ES-I3 (cell line): ENCODE measurements at regions not wholly inside any gene's neighbourhood (a gene's known extent, or its start where the extent isn't known, plus 50 kb on each side); places are given as distances from the start of the nearest gene placed in this dataset.

Experiments
- H3K36me3 ChIP-seq: 2 replicates; pipeline ENCODE4 v1.6.1; 2013; ENCODE audit warnings: mild to moderate bottlenecking, low read length, control low read depth, moderate library complexity; ENCODE audit not compliant: insufficient read depth
- H3K4me1 ChIP-seq: 2 replicates; pipeline ENCODE4 v1.6.1; 2013; ENCODE audit warnings: mild to moderate bottlenecking, control low read depth, low read length; ENCODE audit not compliant: insufficient read depth
- H3K9ac ChIP-seq: 2 replicates; pipeline ENCODE4 v1.6.1; 2013; ENCODE audit warnings: low read depth, mild to moderate bottlenecking, low read length, moderate library complexity
- H3K9me3 ChIP-seq: 2 replicates; pipeline ENCODE4 v1.6.1; 2013; ENCODE audit warnings: mild to moderate bottlenecking, low read length, moderate library complexity; ENCODE audit not compliant: control insufficient read depth, insufficient read depth

GRCh38 chr16:65934443-65934842 is 432.0 kb upstream of the CDH5 start:
- Histone ChIP-seq H3K9ac (no peak overlapping the region), H3K4me1 (no peaks in the 10 kb centered on the region), H3K36me3 (no peaks in the 10 kb centered on the region), H3K9me3 (no peaks in the 10 kb centered on the region)

GRCh38 chr16:65933703-65934102 is 432.8 kb upstream of the CDH5 start:
- H3K9ac ChIP-seq: no peak overlapping the region
- H3K9me3 ChIP-seq: no peaks in the 10 kb centered on the region
- H3K36me3 ChIP-seq: no peaks in the 10 kb centered on the region
- H3K4me1 ChIP-seq: no peaks in the 10 kb centered on the region

- no peaks in the 10 kb centered on the region for H3K4me1 ChIP-seq
- no peaks in the 10 kb centered on the region for H3K36me3 ChIP-seq
- no peaks in the 10 kb centered on the region for H3K9me3 ChIP-seq
These were observed 434.0 kb upstream of the CDH5 start for GRCh38 chr16:65932350-65933072.

GRCh38 chr16:65922923-65923322 is 443.6 kb upstream of the CDH5 start:
- Histone ChIP-seq H3K9ac (no peak overlapping the region), H3K4me1 (no peaks in the 10 kb centered on the region), H3K36me3 (no peaks in the 10 kb centered on the region), H3K9me3 (no peaks in the 10 kb centered on the region)

More at GRCh38 chr16:65932350-65933072, 434.0 kb upstream of the CDH5 start:
- H3K9ac ChIP-seq: no peak overlapping the region

GRCh38 chr16:65919986-65920376 is 446.5 kb upstream of the CDH5 start:
- no peaks in the 10 kb centered on the region for H3K4me1 ChIP-seq
- H3K9me3 ChIP-seq: no peaks in the 10 kb centered on the region
- H3K9ac ChIP-seq: no peak overlapping the region
- H3K36me3 ChIP-seq: no peaks in the 10 kb centered on the region

GRCh38 chr16:65919145-65919985 is 447.1 kb upstream of the CDH5 start:
- no peak overlapping the region for H3K9ac ChIP-seq
- no peaks in the 10 kb centered on the region for H3K4me1 ChIP-seq
- H3K9me3 ChIP-seq: no peaks in the 10 kb centered on the region
- no peaks in the 10 kb centered on the region for H3K36me3 ChIP-seq

GRCh38 chr16:65917466-65917865 is 449.0 kb upstream of the CDH5 start:
- Histone ChIP-seq H3K4me1 (no peaks in the 10 kb centered on the region), H3K9me3 (no peaks in the 10 kb centered on the region), H3K36me3 (no peaks in the 10 kb centered on the region), H3K9ac (no peak overlapping the region)

- H3K36me3 ChIP-seq: no peaks in the 10 kb centered on the region
- H3K9ac ChIP-seq: no peak overlapping the region
- H3K4me1 ChIP-seq: no peaks in the 10 kb centered on the region
- no peaks in the 10 kb centered on the region for H3K9me3 ChIP-seq
These were observed 449.5 kb upstream of the CDH5 start for GRCh38 chr16:65916995-65917394.

GRCh38 chr16:65910291-65910690 is 456.2 kb upstream of the CDH5 start:
- Histone ChIP-seq H3K9me3 (no peaks in the 10 kb centered on the region), H3K4me1 (no peaks in the 10 kb centered on the region), H3K9ac (no peak overlapping the region), H3K36me3 (no peaks in the 10 kb centered on the region)

GRCh38 chr16:65909310-65910050 is 457.0 kb upstream of the CDH5 start:
- H3K4me1 ChIP-seq: no peaks in the 10 kb centered on the region
- H3K9ac ChIP-seq: no peak overlapping the region
- no peaks in the 10 kb centered on the region for H3K36me3 ChIP-seq
- no peaks in the 10 kb centered on the region for H3K9me3 ChIP-seq

GRCh38 chr16:65908568-65908967 is 457.9 kb upstream of the CDH5 start:
- Histone ChIP-seq H3K36me3 (no peaks in the 10 kb centered on the region), H3K9me3 (no peaks in the 10 kb centered on the region), H3K9ac (no peak overlapping the region), H3K4me1 (no peaks in the 10 kb centered on the region)

- Histone ChIP-seq H3K36me3 (no peaks in the 10 kb centered on the region), H3K9me3 (no peaks in the 10 kb centered on the region), H3K4me1 (no peaks in the 10 kb centered on the region), H3K9ac (no peak overlapping the region)
These were observed 461.2 kb upstream of the CDH5 start for GRCh38 chr16:65905331-65905730.

GRCh38 chr16:65896448-65897153 is 469.9 kb upstream of the CDH5 start:
- no peak overlapping the region for H3K9ac ChIP-seq
- H3K4me1 ChIP-seq: no peaks in the 10 kb centered on the region
- no peaks in the 10 kb centered on the region for H3K9me3 ChIP-seq
- H3K36me3 ChIP-seq: no peaks in the 10 kb centered on the region

GRCh38 chr16:65895906-65896305 is 470.6 kb upstream of the CDH5 start:
- no peaks in the 10 kb centered on the region for H3K4me1 ChIP-seq
- H3K36me3 ChIP-seq: no peaks in the 10 kb centered on the region
- H3K9ac ChIP-seq: no peak overlapping the region
- H3K9me3 ChIP-seq: no peaks in the 10 kb centered on the region
